ENCODE measurements at regions not wholly inside any gene's neighbourhood (a gene's known extent, or its start where the extent isn't known, plus 50 kb on each side); places are given as distances from the start of the nearest gene placed in this dataset.

GRCh38 chr15:25182098-25182478, 227.3 kb downstream of the SNRPN start:
- Histone ChIP-seq H3K27ac (no peak overlapping the region), H3K4me3 (no peak overlapping the region), H3K9me3 (peaks cover 0 to 100% (median 0%) of the 10 kb centered on the region in 4 donors), H3K36me3 (no peaks in the 10 kb centered on the region), H3K27me3 (no peaks in the 10 kb centered on the region), H3K4me1 (no peaks in the 10 kb centered on the region)
- no peak for DNase-seq (ENCODE audit: low spot score in 2 of 2)
- WGBS, 2 donors = 90 to 95% methylated on average over 4 to 6 of the region's 6 CpGs
- TF ChIP-seq EP300 (IDR thresholded peaks at IDR 0.05) = no peak
- no peak for TF ChIP-seq CTCF (IDR thresholded peaks at IDR 0.05)
- TF ChIP-seq POLR2A (IDR thresholded peaks at IDR 0.05) = no peak

DNA sequence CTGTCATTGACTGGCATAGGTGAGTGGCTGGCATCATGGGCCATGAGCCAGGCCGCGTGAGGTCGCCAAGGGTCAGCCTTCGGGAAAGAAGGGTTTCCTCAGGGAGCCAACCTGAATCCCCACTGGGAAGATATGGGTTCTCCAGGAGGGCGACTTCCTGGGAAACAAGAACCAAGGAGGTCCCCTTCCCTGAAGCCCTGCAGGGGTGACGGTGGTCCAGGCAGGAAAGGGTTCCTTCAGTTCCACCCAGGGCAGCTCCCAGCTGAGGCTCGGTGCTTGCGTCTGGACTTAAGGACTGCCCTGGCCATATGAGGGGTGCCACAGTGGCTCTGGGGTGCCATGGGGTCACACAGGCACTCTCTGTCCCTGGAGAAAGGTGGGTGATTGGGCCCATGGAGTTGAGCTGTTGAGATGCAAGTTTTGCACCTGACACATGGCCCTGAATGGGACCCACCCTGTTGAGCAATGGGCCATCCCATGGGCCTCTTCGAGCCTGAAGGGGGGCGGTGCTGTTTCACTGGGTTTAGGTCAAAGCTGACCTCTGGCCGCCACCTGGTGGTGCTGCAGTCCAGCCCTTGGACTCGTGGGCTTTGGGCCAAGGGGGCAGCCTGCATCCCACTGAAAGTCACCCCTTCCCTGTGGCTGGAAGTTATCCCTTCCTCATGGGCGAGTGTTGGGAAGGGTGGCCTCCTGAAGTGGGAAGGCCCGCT, 228.1 kb downstream of the SNRPN start:
- Histone ChIP-seq H3K36me3 (no peaks in the 10 kb centered on the region), H3K27ac (no peak overlapping the region), H3K4me3 (no peak overlapping the region), H3K9me3 (peaks cover 0 to 100% (median 0%) of the 10 kb centered on the region in 4 donors), H3K4me1 (no peaks in the 10 kb centered on the region), H3K27me3 (no peaks in the 10 kb centered on the region)
- 90% methylated on average over 10 of the region's 14 CpGs; no CpG with 5 or more reads in 1 of the 2 donors for WGBS, 2 donors
- DNase-seq (ENCODE audit: low spot score in 2 of 2) = no peak
- TF ChIP-seq EP300 (IDR thresholded peaks at IDR 0.05) (no peak), POLR2A (IDR thresholded peaks at IDR 0.05) (no peak), CTCF (IDR thresholded peaks at IDR 0.05) (no peak)

DNA sequence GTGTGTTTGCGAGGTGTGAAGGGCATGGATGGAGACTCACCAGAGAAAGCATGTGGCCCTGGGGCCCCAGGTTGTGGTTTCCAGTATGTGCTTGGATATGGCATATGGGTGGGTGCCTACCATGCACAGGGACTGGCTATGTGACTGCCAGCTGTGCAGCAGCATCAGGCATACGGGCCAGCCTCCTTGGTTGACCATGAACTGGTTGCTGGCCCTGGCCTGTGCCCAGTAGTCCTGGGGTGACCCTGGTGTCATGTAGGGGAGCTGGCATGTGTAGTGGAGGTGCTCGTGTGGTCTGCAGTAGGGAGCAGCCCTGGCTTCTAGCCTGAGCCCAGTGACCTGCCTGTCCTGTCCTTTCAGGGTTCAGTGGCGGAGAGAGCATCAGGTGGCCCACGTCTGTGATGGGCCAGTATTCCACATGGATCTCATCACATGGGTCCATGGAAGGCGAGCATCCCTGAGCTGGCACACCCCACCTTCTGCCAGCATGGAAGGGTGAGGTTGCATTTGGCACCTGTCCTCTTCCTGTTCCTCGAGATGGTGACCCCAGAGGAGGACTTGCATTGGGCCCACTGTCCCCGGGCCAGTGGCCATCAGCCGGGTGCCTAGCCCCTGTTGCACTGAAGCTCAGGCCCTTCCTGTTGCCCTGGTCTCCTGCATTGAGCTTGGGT, 228.9 kb downstream of the SNRPN start:
- no peak overlapping the region for H3K4me3 ChIP-seq
- DNase-seq (ENCODE audit: low spot score in 2 of 2) = no peak
- H3K4me1 ChIP-seq = no peaks in the 10 kb centered on the region
- no peaks in the 10 kb centered on the region for H3K27me3 ChIP-seq
- no peak overlapping the region for H3K27ac ChIP-seq
- WGBS, 2 donors = 88 to 100% methylated on average over 1 to 9 of the region's 9 CpGs
- no peak for TF ChIP-seq CTCF (IDR thresholded peaks at IDR 0.05)
- no peak for TF ChIP-seq POLR2A (IDR thresholded peaks at IDR 0.05)
- no peak for TF ChIP-seq EP300 (IDR thresholded peaks at IDR 0.05)
- H3K36me3 ChIP-seq = no peaks in the 10 kb centered on the region
- H3K9me3 ChIP-seq = peaks cover 0 to 100% (median 0%) of the 10 kb centered on the region in 4 donors

- Histone ChIP-seq H3K9me3 (peaks cover 0 to 100% (median 0%) of the 10 kb centered on the region in 4 donors), H3K36me3 (no peaks in the 10 kb centered on the region), H3K4me1 (no peaks in the 10 kb centered on the region), H3K27me3 (no peaks in the 10 kb centered on the region), H3K27ac (no peak overlapping the region), H3K4me3 (no peak overlapping the region)
- WGBS, 2 donors = 78% methylated on average over 12 of the region's 12 CpGs; no CpG with 5 or more reads in 1 of the 2 donors
- no peak for DNase-seq (ENCODE audit: low spot score in 2 of 2)
- TF ChIP-seq EP300 (IDR thresholded peaks at IDR 0.05) (no peak), POLR2A (IDR thresholded peaks at IDR 0.05) (no peak), CTCF (IDR thresholded peaks at IDR 0.05) (no peak)
Measured at GRCh38 chr15:25184356-25185155, 229.8 kb downstream of the SNRPN start.

All from tibial nerve (tissue), 4 donors.